Heart right ventricle (tissue), 16 donors: ENCODE measurements at regions not wholly inside any gene's neighbourhood (a gene's known extent, or its start where the extent isn't known, plus 50 kb on each side); places are given as distances from the start of the nearest gene placed in this dataset.

Source experiments
- ATAC-seq, 8 donors: fragments of 200-7000 bp; cut with Tn5 transposase; one replicate each; pipeline ENCODE4 v1.9.1; 2020; ENCODE audit warnings: mild to moderate bottlenecking in 8 of 8, moderate library complexity in 8 of 8, moderate number of reproducible peaks in 1 of 8
- DNase-seq, 2 donors: peaks; one replicate each; pipeline ENCODE4 v3.0.0-alpha.2; 2020
- H3K27ac ChIP-seq, 10 donors: fragments of 200-600 bp; sonication (generic) in 2 of 10; one replicate each; pipeline versions ENCODE4 v1.5.0 to v1.8.0; 2020 to 2022; ENCODE audit warnings: mild to moderate bottlenecking in 3 of 10
- H3K27me3 ChIP-seq, 7 donors: fragments of 200-600 bp; one replicate each; pipeline ENCODE4 v1.8.0; 2021 to 2022; ENCODE audit warnings: mild to moderate bottlenecking in 2 of 7
- H3K36me3 ChIP-seq, 9 donors: fragments of 200-600 bp; sonication (generic) in 1 of 9; one replicate each; pipeline versions ENCODE4 v1.5.0 to v1.8.0; 2020 to 2022; ENCODE audit warnings: mild to moderate bottlenecking in 2 of 9
- H3K4me1 ChIP-seq, 9 donors: fragments of 200-600 bp; sonication (generic) in 1 of 9; one replicate each; pipeline versions ENCODE4 v1.5.0 to v1.8.0; 2020 to 2022; ENCODE audit warnings: mild to moderate bottlenecking in 4 of 9
- H3K4me3 ChIP-seq, 10 donors: fragments of 200-600 bp; sonication (generic) in 2 of 10; one replicate each; pipeline versions ENCODE4 v1.5.0 to v1.8.0; 2020 to 2022; ENCODE audit warnings: mild to moderate bottlenecking in 7 of 10, moderate library complexity in 2 of 10
- H3K9me3 ChIP-seq, 11 donors: fragments of 200-600 bp in 10 of 11; sonication (generic) in 2 of 11; one replicate each; pipeline versions ENCODE4 v1.5.0 to v1.8.0; 2013 to 2022; ENCODE audit warnings: mild to moderate bottlenecking in 2 of 11, control low read depth in 1 of 11, moderate library complexity in 1 of 11
- WGBS, 2 donors: extraction: QIAGEN DNeasy Blood & Tissue Kit; methylation state at CpG; one replicate each; pipeline ENCODE4 v1.1.7; 2013; ENCODE audit warnings: inconsistent platforms in 1 of 2; 5-methylcytosine and 5-hydroxymethylcytosine counted together
- intact Hi-C, 10 donors: fragments of 100-400 bp; cut with DNase I; formaldehyde crosslinking; loops; one replicate each; pipeline versions ENCODE4 v1.11.1 to v1.14.2; 2022
- TF ChIP-seq, protein P1 (sequence below), 9 donors: fragments of 200-600 bp; sonication (generic) in 2 of 9; IDR thresholded peaks; one replicate each; pipeline versions ENCODE4 v1.5.0 to v1.8.0; 2021 to 2022; ENCODE audit warnings: antibody characterized with exemption in 9 of 9, mild to moderate bottlenecking in 5 of 9, moderate library complexity in 1 of 9
- donor health status: Arrhythmogenic right ventricular cardiomyopathy.
- donor health status: ischemic (EF 13 %, LVEDD 7.1; RV severe dilation, severe dysfunction).
- donor health status: healthy with polysubstance abuse.
- donor health status: DM: no; HTN: yes; CAD: no.
- donor health status: DM: no; HTN: no; CAD: no.
- donor health status: ischemic (EF 25% LVEDD 6.9; RV normal size, moderate dysfunction).
- donor health status: ischemic (EF 25% LVEDD 5.7; RV mildly dilated, moderate dysfunction).
- donor health status: healthy.
- donor health status: DM: yes; HTN: yes; CAD: no.
- donor health status: Ischemic cardiomyopathy.
- donor health status: ischemic (EF 35%, LVEDD 5.7; RV mildly dilated, moderate dysfunction).
- donor health status: nonischemic (EF 11% LVEDD 7.7; RV severe dilation, severe dysfunction).
- donor health status: DM: yes; HTN: yes; CAD: no.
- donor health status: PGD.
- donor health status: ischemic (EF 29% LVEDD 5.4; RV normal size, mild dysfunction).
- donor health status: nonischemic (EF 23%, LVEDD 6.1; RV moderate dilation, normal function).

DNA sequence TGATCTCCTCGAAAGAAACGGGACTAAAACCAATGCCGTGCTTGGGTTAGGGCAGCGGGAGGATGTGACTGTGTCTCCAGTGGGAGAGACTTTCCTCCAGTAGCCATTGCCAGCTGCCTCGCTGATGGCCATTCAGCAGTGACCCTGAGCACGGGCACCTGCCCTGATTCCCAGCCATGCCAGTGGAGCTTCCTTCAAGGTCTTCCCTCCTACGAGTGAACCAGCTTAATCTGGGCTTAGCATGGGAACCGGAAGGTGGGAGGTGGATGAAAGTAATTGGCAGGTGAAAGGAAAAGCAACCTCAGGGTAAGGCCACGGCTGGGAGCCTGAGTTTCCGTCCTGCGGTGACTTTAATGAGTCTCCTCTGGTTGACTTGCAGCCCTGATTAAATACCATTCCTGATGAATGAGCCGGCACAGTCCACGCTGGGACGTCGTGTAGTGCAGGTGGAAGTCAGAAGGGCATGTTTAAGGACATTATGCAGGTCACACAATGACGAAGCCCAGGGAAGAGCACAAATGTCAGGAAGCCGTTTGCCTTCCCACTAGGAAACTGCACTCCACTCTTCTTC is 813.5 kb downstream of the QKI start:
- DNase-seq (no peak), ATAC-seq (no peak)
- H3K27me3 ChIP-seq, result no peaks in the 10 kb centered on the region
- H3K4me1 ChIP-seq, result no peaks in the 10 kb centered on the region
- TF ChIP-seq, protein P1, sequence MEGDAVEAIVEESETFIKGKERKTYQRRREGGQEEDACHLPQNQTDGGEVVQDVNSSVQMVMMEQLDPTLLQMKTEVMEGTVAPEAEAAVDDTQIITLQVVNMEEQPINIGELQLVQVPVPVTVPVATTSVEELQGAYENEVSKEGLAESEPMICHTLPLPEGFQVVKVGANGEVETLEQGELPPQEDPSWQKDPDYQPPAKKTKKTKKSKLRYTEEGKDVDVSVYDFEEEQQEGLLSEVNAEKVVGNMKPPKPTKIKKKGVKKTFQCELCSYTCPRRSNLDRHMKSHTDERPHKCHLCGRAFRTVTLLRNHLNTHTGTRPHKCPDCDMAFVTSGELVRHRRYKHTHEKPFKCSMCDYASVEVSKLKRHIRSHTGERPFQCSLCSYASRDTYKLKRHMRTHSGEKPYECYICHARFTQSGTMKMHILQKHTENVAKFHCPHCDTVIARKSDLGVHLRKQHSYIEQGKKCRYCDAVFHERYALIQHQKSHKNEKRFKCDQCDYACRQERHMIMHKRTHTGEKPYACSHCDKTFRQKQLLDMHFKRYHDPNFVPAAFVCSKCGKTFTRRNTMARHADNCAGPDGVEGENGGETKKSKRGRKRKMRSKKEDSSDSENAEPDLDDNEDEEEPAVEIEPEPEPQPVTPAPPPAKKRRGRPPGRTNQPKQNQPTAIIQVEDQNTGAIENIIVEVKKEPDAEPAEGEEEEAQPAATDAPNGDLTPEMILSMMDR (IDR thresholded peaks at IDR 0.05), result no peak
- H3K4me3 ChIP-seq, result no peak overlapping the region
- no peaks in the 10 kb centered on the region for H3K9me3 ChIP-seq
- H3K36me3 ChIP-seq, result no peaks in the 10 kb centered on the region
- intact Hi-C loops, result no loop called here
- 77% methylated on average over 17 of the region's 17 CpGs for WGBS, 2 donors
- H3K27ac ChIP-seq, result no peak overlapping the region

DNA sequence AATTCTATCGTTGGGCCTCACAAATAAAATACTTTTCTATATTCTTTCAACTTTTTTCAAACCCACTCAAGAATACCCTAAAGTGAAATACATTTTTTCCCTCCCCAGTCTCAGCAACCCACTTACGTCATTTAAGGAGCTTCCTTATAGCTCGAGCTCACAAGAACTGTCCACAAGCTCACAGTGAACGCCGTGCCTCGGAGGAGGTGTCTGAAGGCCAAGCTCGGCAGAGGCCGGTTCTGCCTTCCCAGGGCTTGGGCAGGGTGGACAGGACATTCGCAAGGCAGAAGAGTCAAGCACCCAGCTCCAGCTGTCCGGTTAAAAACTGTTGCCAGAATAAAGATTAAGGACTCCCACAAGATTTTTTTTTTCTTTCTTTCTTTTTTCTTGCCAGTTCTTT is 802.3 kb downstream of the QKI start:
- peak overlapping the region in 4 of 10 donors; percentile 7 to 30 (median 10) for H3K4me3 ChIP-seq
- ATAC-seq (peak in 4 of 8 donors; percentile 30 to 58 (median 48)), DNase-seq (peak in 1 of 2 donors; percentile 21)
- H3K9me3 ChIP-seq, result peaks cover 0 to 10% (median 0%) of the 10 kb centered on the region in 11 donors
- no peaks in the 10 kb centered on the region for H3K4me1 ChIP-seq
- H3K27ac ChIP-seq, result no peak overlapping the region
- H3K27me3 ChIP-seq, result no peaks in the 10 kb centered on the region
- no peaks in the 10 kb centered on the region for H3K36me3 ChIP-seq
- TF ChIP-seq, protein P1 (IDR thresholded peaks at IDR 0.05), result no peak
- intact Hi-C loops, result no loop called here
- 77 to 82% methylated on average over 10 of the region's 10 CpGs for WGBS, 2 donors

DNA sequence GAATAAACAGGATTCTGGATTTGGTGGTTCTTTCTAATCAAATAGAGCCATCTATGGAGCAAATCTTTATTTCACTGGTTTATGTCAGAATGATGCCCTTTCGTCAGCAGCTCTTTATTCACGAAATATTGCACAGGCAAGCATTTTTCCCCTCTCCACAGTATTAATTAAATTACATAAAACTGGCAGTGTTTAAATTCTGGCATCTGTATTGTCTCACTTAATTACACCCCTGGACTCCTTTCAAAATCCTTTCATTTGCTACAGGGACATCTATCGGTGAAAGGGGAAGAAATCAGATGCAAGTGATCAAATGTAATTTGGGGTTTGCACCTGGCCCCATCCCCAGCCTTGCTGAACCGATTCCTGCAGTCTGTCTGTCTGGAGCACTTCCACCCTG is 801.9 kb downstream of the QKI start:
- Histone ChIP-seq H3K4me1 (no peaks in the 10 kb centered on the region), H3K27ac (no peak overlapping the region), H3K4me3 (peak overlapping the region in 4 of 10 donors; percentile 7 to 30 (median 10)), H3K27me3 (no peaks in the 10 kb centered on the region), H3K36me3 (no peaks in the 10 kb centered on the region), H3K9me3 (peaks cover 0 to 10% (median 0%) of the 10 kb centered on the region in 11 donors)
- intact Hi-C loops, result no loop called here
- TF ChIP-seq, protein P1 (IDR thresholded peaks at IDR 0.05), result no peak
- WGBS, 2 donors, result 68 to 82% methylated on average over 4 of the region's 4 CpGs
- DNase-seq, result no peak
- ATAC-seq, result no peak

DNA sequence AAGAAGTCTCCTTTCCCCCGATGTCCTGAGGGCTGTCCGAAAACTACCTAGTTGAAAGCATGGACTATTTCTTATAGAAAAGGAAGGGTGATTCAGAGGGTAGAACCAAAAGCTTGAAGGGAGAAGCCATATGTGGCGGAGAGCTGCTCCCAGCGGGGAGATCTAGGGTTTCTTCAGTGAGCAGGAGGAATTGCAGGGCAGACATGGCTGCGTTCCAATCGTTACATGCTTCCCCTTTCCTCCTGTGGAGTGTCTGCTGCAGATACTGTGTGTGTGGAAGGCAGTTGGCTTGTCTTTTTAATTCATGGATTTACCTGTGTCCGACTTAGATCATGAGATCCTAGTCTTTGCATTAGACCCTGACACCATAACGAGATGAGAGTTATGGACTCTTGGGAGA is 799.5 kb downstream of the QKI start:
- intact Hi-C loops, result no loop called here
- no peak for ATAC-seq
- H3K4me3 ChIP-seq, result no peak overlapping the region
- H3K36me3 ChIP-seq, result no peaks in the 10 kb centered on the region
- H3K27me3 ChIP-seq, result no peaks in the 10 kb centered on the region
- DNase-seq, result no peak
- TF ChIP-seq, protein P1 (IDR thresholded peaks at IDR 0.05), result no peak
- H3K27ac ChIP-seq, result no peak overlapping the region
- peaks cover 0 to 10% (median 0%) of the 10 kb centered on the region in 11 donors for H3K9me3 ChIP-seq
- no peaks in the 10 kb centered on the region for H3K4me1 ChIP-seq
- 86 to 87% methylated on average over 8 of the region's 8 CpGs for WGBS, 2 donors
